Naive thymus-derived CD4-positive, alpha-beta T cell (primary cell): ENCODE measurements at regions not wholly inside any gene's neighbourhood (a gene's known extent, or its start where the extent isn't known, plus 50 kb on each side); places are given as distances from the start of the nearest gene placed in this dataset.

Experiments used
- ATAC-seq: fragments of 150-1000 bp; cut with Tn5 transposase; 2 replicates; pipeline ENCODE4 v1.10.0; 2021; ENCODE audit warnings: mild to moderate bottlenecking, moderate library complexity
- CTCF ChIA-PET: fragments of 350-600 bp; sonication (Branson Sonifier 250); formaldehyde crosslinking; loops from one replicate; lab custom pipeline; 2021; ENCODE audit warnings: antibody characterized with exemption; lab: Charles Lee
- POLR2A ChIA-PET: fragments of 350-600 bp; sonication (Branson Sonifier 250); formaldehyde crosslinking; loops from one replicate; lab custom pipeline; 2021; ENCODE audit warnings: antibody characterized with exemption, inconsistent platforms; lab: Charles Lee
- DNase-seq, 9 donors: peaks; one replicate each; pipeline versions ENCODE4 v3.0.0 to v3.0.0-alpha.2; 2020 to 2022; ENCODE audit warnings: mixed read lengths in 1 of 9
- H3K27ac ChIP-seq: one replicate; pipeline ENCODE4 v1.7.0; 2013; ENCODE audit warnings: mild to moderate bottlenecking, low read depth, low read length, moderate library complexity
- H3K27me3 ChIP-seq, 2 donors: one replicate each; pipeline ENCODE4 v1.7.0; 2013; ENCODE audit warnings: low read length in 2 of 2, mild to moderate bottlenecking in 2 of 2, moderate library complexity in 2 of 2; ENCODE audit not compliant: control insufficient read depth in 2 of 2, insufficient read depth in 2 of 2
- H3K36me3 ChIP-seq, 3 experiments: 1 replicate in 2 of 3; 2 replicates in 1 of 3; pipeline ENCODE4 v1.7.0; 2013; ENCODE audit warnings: low read length in 3 of 3, mild to moderate bottlenecking in 3 of 3, moderate library complexity in 1 of 3; ENCODE audit not compliant: insufficient read depth in 3 of 3, control insufficient read depth in 2 of 3
- H3K4me1 ChIP-seq, 2 donors: one replicate each; pipeline ENCODE4 v1.7.0; 2013; ENCODE audit warnings: low read length in 2 of 2, mild to moderate bottlenecking in 2 of 2, moderate library complexity in 1 of 2; ENCODE audit not compliant: control insufficient read depth in 2 of 2, insufficient read depth in 2 of 2
- H3K4me3 ChIP-seq: 2 replicates; pipeline ENCODE4 v1.7.0; 2013; ENCODE audit warnings: mild to moderate bottlenecking, low read length
- H3K9me3 ChIP-seq, 3 experiments: 1 replicate in 2 of 3; 2 replicates in 1 of 3; pipeline ENCODE4 v1.7.0; 2013; ENCODE audit warnings: low read length in 3 of 3; ENCODE audit not compliant: control insufficient read depth in 2 of 3
- H3K27ac Mint-ChIP-seq, 9 donors: one replicate each; pipeline ENCODE4 v1.8.0; 2020 to 2022; ENCODE audit warnings: mixed read lengths in 9 of 9, mild to moderate bottlenecking in 8 of 9, moderate library complexity in 5 of 9, inconsistent platforms in 2 of 9
- H3K27me3 Mint-ChIP-seq, 5 donors: one replicate each; pipeline ENCODE4 v1.8.0; 2021 to 2022; ENCODE audit warnings: mixed read lengths in 5 of 5, mild to moderate bottlenecking in 1 of 5
- H3K36me3 Mint-ChIP-seq, 5 donors: one replicate each; pipeline ENCODE4 v1.8.0; 2020 to 2022; ENCODE audit warnings: mixed read lengths in 5 of 5, mild to moderate bottlenecking in 3 of 5, inconsistent platforms in 1 of 5
- H3K4me1 Mint-ChIP-seq, 7 donors: one replicate each; pipeline ENCODE4 v1.8.0; 2020 to 2022; ENCODE audit warnings: mixed read lengths in 7 of 7, mild to moderate bottlenecking in 3 of 7, inconsistent platforms in 1 of 7
- H3K4me3 Mint-ChIP-seq, 10 donors: one replicate each; pipeline ENCODE4 v1.8.0; 2020 to 2022; ENCODE audit warnings: mild to moderate bottlenecking in 10 of 10, mixed read lengths in 10 of 10, moderate library complexity in 6 of 10, inconsistent platforms in 2 of 10
- H3K9me3 Mint-ChIP-seq, 11 donors: one replicate each; pipeline ENCODE4 v1.8.0; 2020 to 2022; ENCODE audit warnings: mixed read lengths in 11 of 11, mild to moderate bottlenecking in 4 of 11, inconsistent platforms in 1 of 11, moderate library complexity in 1 of 11
- intact Hi-C, 2 donors: fragments of 100-400 bp; cut with micrococcal nuclease; formaldehyde crosslinking; loops; one replicate each; pipeline ENCODE4 v1.15.1; 2023

GRCh38 chr9:115522912-115523311 is 405.0 kb upstream of the TNC start:
- Mint-ChIP-seq H3K9me3 (no peaks in the 10 kb centered on the region), H3K36me3 (no peaks in the 10 kb centered on the region), H3K4me1 (no peaks in the 10 kb centered on the region), H3K4me3 (no peak overlapping the region), H3K27me3 (peaks cover 11 to 42% (median 21%) of the 10 kb centered on the region in 5 donors), H3K27ac (no peak overlapping the region)
- Histone ChIP-seq H3K27ac (no peak overlapping the region), H3K4me1 (no peaks in the 10 kb centered on the region), H3K9me3 (no peaks in the 10 kb centered on the region), H3K4me3 (no peak overlapping the region), H3K36me3 (no peaks in the 10 kb centered on the region), H3K27me3 (no peaks in the 10 kb centered on the region)
- ChIA-PET CTCF (no interaction called here), POLR2A (no interaction called here)
- intact Hi-C loops = loop anchor here (5.0 to 10.0 kb wide), 3 partner anchors 508 to 1116 kb away; no protein-coding TSS in a partner anchor
- no peak for ATAC-seq
- no peak for DNase-seq

GRCh38 chr9:115524453-115525059 is 406.6 kb upstream of the TNC start:
- no peaks in the 10 kb centered on the region for H3K36me3 ChIP-seq
- no peak overlapping the region for H3K4me3 Mint-ChIP-seq
- no peak overlapping the region for H3K27ac Mint-ChIP-seq
- peaks cover 12 to 35% (median 18%) of the 10 kb centered on the region in 5 donors for H3K27me3 Mint-ChIP-seq
- no peaks in the 10 kb centered on the region for H3K36me3 Mint-ChIP-seq
- H3K9me3 Mint-ChIP-seq = peaks cover 0 to 2% (median 0%) of the 10 kb centered on the region in 11 donors
- no peaks in the 10 kb centered on the region for H3K4me1 Mint-ChIP-seq
- ChIA-PET CTCF (no interaction called here), POLR2A (no interaction called here)
- no peak overlapping the region for H3K27ac ChIP-seq
- no peak for ATAC-seq
- H3K4me3 ChIP-seq = no peak overlapping the region
- H3K4me1 ChIP-seq = no peaks in the 10 kb centered on the region
- no peaks in the 10 kb centered on the region for H3K9me3 ChIP-seq
- peak in 4 of 9 donors; percentile 4 to 16 (median 8) for DNase-seq
- intact Hi-C loops = loop anchor here (1.0 to 10.0 kb wide), 8 partner anchors 510 to 1120 kb away; no protein-coding TSS in a partner anchor
- H3K27me3 ChIP-seq = no peaks in the 10 kb centered on the region

GRCh38 chr9:115525111-115526058 is 407.4 kb upstream of the TNC start:
- ChIA-PET CTCF (no interaction called here), POLR2A (no interaction called here)
- DNase-seq (no peak), ATAC-seq (no peak)
- Histone ChIP-seq H3K9me3 (no peaks in the 10 kb centered on the region), H3K4me3 (no peak overlapping the region), H3K4me1 (no peaks in the 10 kb centered on the region), H3K27ac (no peak overlapping the region), H3K36me3 (no peaks in the 10 kb centered on the region), H3K27me3 (no peaks in the 10 kb centered on the region)
- Mint-ChIP-seq H3K4me3 (no peak overlapping the region), H3K27ac (no peak overlapping the region), H3K36me3 (no peaks in the 10 kb centered on the region), H3K27me3 (peaks cover 10 to 35% (median 24%) of the 10 kb centered on the region in 5 donors), H3K9me3 (peaks cover 0 to 2% (median 0%) of the 10 kb centered on the region in 11 donors), H3K4me1 (no peaks in the 10 kb centered on the region)
- intact Hi-C loops = loop anchor here (2.0 to 10.0 kb wide), 4 partner anchors 511 to 1121 kb away; no protein-coding TSS in a partner anchor

GRCh38 chr9:115531410-115532125 is 413.6 kb upstream of the TNC start:
- Mint-ChIP-seq H3K9me3 (peaks cover 0 to 3% (median 0%) of the 10 kb centered on the region in 11 donors), H3K4me3 (no peak overlapping the region), H3K27me3 (peaks cover 7 to 50% (median 33%) of the 10 kb centered on the region in 5 donors), H3K27ac (no peak overlapping the region), H3K4me1 (no peaks in the 10 kb centered on the region), H3K36me3 (no peaks in the 10 kb centered on the region)
- Histone ChIP-seq H3K27me3 (peaks cover 0 to 7% of the 10 kb centered on the region in 2 donors), H3K4me3 (no peak overlapping the region), H3K4me1 (no peaks in the 10 kb centered on the region), H3K36me3 (no peaks in the 10 kb centered on the region), H3K27ac (no peak overlapping the region), H3K9me3 (no peaks in the 10 kb centered on the region)
- intact Hi-C loops = no loop called here
- ChIA-PET CTCF (no interaction called here), POLR2A (no interaction called here)
- ATAC-seq = no peak
- no peak for DNase-seq

- CTCF ChIA-PET = no interaction called here
- DNase-seq (no peak), ATAC-seq (no peak)
- peaks cover 0 to 1% (median 0%) of the 10 kb centered on the region in 11 donors for H3K9me3 Mint-ChIP-seq
- no peaks in the 10 kb centered on the region for H3K9me3 ChIP-seq
- intact Hi-C loops = no loop called here
- H3K4me1 Mint-ChIP-seq = no peaks in the 10 kb centered on the region
- H3K4me3 Mint-ChIP-seq = no peak overlapping the region
- H3K27me3 Mint-ChIP-seq = peaks cover 10 to 59% (median 38%) of the 10 kb centered on the region in 5 donors
- no peak overlapping the region for H3K27ac Mint-ChIP-seq
- peaks cover 0 to 7% of the 10 kb centered on the region in 2 donors for H3K27me3 ChIP-seq
- POLR2A ChIA-PET = no interaction called here
- no peaks in the 10 kb centered on the region for H3K4me1 ChIP-seq
- no peak overlapping the region for H3K27ac ChIP-seq
- no peak overlapping the region for H3K4me3 ChIP-seq
- no peaks in the 10 kb centered on the region for H3K36me3 ChIP-seq
- H3K36me3 Mint-ChIP-seq = no peaks in the 10 kb centered on the region
These were observed 415.6 kb upstream of the TNC start for GRCh38 chr9:115533511-115533910.

- Mint-ChIP-seq H3K36me3 (no peaks in the 10 kb centered on the region), H3K27ac (no peak overlapping the region), H3K4me1 (no peaks in the 10 kb centered on the region), H3K9me3 (no peaks in the 10 kb centered on the region), H3K27me3 (peaks cover 5 to 26% (median 15%) of the 10 kb centered on the region in 5 donors), H3K4me3 (no peak overlapping the region)
- intact Hi-C loops = no loop called here
- ATAC-seq (no peak), DNase-seq (no peak)
- no peaks in the 10 kb centered on the region for H3K9me3 ChIP-seq
- ChIA-PET CTCF (interaction anchor here (0.6 kb wide), 1 partner anchor 10 kb away, joined by 4 read pairs; no protein-coding TSS in a partner anchor), POLR2A (no interaction called here)
- no peaks in the 10 kb centered on the region for H3K27me3 ChIP-seq
- H3K27ac ChIP-seq = no peak overlapping the region
- no peaks in the 10 kb centered on the region for H3K4me1 ChIP-seq
- no peak overlapping the region for H3K4me3 ChIP-seq
- no peaks in the 10 kb centered on the region for H3K36me3 ChIP-seq
These were observed 422.1 kb upstream of the TNC start for GRCh38 chr9:115540091-115540490.
